Body of pancreas (tissue), 4 donors: ENCODE measurements at regions not wholly inside any gene's neighbourhood (a gene's known extent, or its start where the extent isn't known, plus 50 kb on each side); places are given as distances from the start of the nearest gene placed in this dataset.
A peak's percentile ranks its signal among the peaks of the same experiment; 100 is the strongest.

Source experiments
- ATAC-seq: fragments of 150-250 bp; one replicate; pipeline ENCODE4 v1.9.1; 2016
- DNase-seq, 4 donors: peaks; one replicate each; pipeline ENCODE4 v3.0.0-alpha.2; 2019
- H3K27ac ChIP-seq, 4 donors: fragments of 200-600 bp; sonication (generic); 1 replicate in 3 of 4; 2 replicates in 1 of 4; pipeline versions ENCODE4 v1.5.1 to v1.6.1; 2016 to 2019; ENCODE audit warnings: mild to moderate bottlenecking in 1 of 4, mixed read lengths in 1 of 4, moderate library complexity in 1 of 4
- H3K27me3 ChIP-seq, 2 donors: fragments of 200-600 bp; sonication (generic); one replicate each; pipeline ENCODE4 v1.6.0; 2016; ENCODE audit warnings: mild to moderate bottlenecking in 1 of 2
- H3K36me3 ChIP-seq, 2 donors: fragments of 200-600 bp; sonication (generic); replicated peaks in 1 of 2; 2 replicates each; pipeline ENCODE4 v1.5.1; 2016; ENCODE audit warnings: low read depth in 2 of 2; ENCODE audit not compliant: insufficient read depth in 1 of 2
- H3K4me1 ChIP-seq: fragments of 200-600 bp; sonication (generic); one replicate; pipeline ENCODE4 v1.6.0; 2016
- H3K4me3 ChIP-seq, 2 donors: fragments of 200-600 bp; sonication (generic); 1 replicate in 1 of 2; 2 replicates in 1 of 2; pipeline ENCODE4 v1.5.1; 2016 to 2019
- H3K9me3 ChIP-seq, 3 donors: fragments of 200-600 bp; sonication (generic); 1 replicate in 2 of 3; 2 replicates in 1 of 3; pipeline ENCODE4 v1.5.1; 2016
- POLR2A ChIP-seq, 3 donors: fragments of 450-650 bp; IDR thresholded peaks; one replicate each; pipeline ENCODE4 v1.6.1; 2016; ENCODE audit warnings: antibody characterized with exemption in 3 of 3, mild to moderate bottlenecking in 2 of 3
- WGBS, 2 donors: methylation state at CpG; one replicate each; pipeline ENCODE4 v1.1.5; 2017; 5-methylcytosine and 5-hydroxymethylcytosine counted together
- intact Hi-C: fragments of 100-400 bp; cut with DNase I; formaldehyde crosslinking; loops from one replicate; pipeline ENCODE4 v1.15.1; 2023
- TF ChIP-seq, protein P1 (sequence below), 7 experiments: fragments of 450-650 bp in 4 of 7; fragments of 200-600 bp in 3 of 7; sonication (generic) in 3 of 7; IDR thresholded peaks; one replicate each; pipeline ENCODE4 v1.5.1; 2016 to 2019; ENCODE audit warnings: antibody characterized with exemption in 7 of 7

- Histone ChIP-seq H3K9me3 (no peaks in the 10 kb centered on the region), H3K4me1 (no peaks in the 10 kb centered on the region), H3K27ac (peak overlapping the region in 1 of 4 donors; percentile 23), H3K4me3 (no peak overlapping the region), H3K27me3 (no peaks in the 10 kb centered on the region), H3K36me3 (no peaks in the 10 kb centered on the region)
- WGBS, 2 donors: 73 to 79% methylated on average over 5 of the region's 5 CpGs
- no peak for ATAC-seq
- intact Hi-C loops: no loop called here
- DNase-seq: peak in 2 of 4 donors; percentile 10 to 16
- TF ChIP-seq, protein P1, sequence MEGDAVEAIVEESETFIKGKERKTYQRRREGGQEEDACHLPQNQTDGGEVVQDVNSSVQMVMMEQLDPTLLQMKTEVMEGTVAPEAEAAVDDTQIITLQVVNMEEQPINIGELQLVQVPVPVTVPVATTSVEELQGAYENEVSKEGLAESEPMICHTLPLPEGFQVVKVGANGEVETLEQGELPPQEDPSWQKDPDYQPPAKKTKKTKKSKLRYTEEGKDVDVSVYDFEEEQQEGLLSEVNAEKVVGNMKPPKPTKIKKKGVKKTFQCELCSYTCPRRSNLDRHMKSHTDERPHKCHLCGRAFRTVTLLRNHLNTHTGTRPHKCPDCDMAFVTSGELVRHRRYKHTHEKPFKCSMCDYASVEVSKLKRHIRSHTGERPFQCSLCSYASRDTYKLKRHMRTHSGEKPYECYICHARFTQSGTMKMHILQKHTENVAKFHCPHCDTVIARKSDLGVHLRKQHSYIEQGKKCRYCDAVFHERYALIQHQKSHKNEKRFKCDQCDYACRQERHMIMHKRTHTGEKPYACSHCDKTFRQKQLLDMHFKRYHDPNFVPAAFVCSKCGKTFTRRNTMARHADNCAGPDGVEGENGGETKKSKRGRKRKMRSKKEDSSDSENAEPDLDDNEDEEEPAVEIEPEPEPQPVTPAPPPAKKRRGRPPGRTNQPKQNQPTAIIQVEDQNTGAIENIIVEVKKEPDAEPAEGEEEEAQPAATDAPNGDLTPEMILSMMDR (IDR thresholded peaks at IDR 0.05): no peak
- TF ChIP-seq POLR2A (IDR thresholded peaks at IDR 0.05): no peak
Measured at GRCh38 chr5:74094096-74094781, 468.2 kb downstream of the ARHGEF28 start.

- Histone ChIP-seq H3K4me3 (no peak overlapping the region), H3K9me3 (no peaks in the 10 kb centered on the region), H3K36me3 (no peaks in the 10 kb centered on the region), H3K27ac (peak overlapping the region in 1 of 4 donors; percentile 23), H3K4me1 (no peaks in the 10 kb centered on the region), H3K27me3 (no peaks in the 10 kb centered on the region)
- WGBS, 2 donors: 63 to 80% methylated on average over 2 of the region's 2 CpGs
- TF ChIP-seq POLR2A (IDR thresholded peaks at IDR 0.05): no peak
- TF ChIP-seq, protein P1 (IDR thresholded peaks at IDR 0.05): no peak
- intact Hi-C loops: no loop called here
- ATAC-seq (no peak), DNase-seq (no peak)
Measured at GRCh38 chr5:74093561-74093960, 467.6 kb downstream of the ARHGEF28 start.

DNA sequence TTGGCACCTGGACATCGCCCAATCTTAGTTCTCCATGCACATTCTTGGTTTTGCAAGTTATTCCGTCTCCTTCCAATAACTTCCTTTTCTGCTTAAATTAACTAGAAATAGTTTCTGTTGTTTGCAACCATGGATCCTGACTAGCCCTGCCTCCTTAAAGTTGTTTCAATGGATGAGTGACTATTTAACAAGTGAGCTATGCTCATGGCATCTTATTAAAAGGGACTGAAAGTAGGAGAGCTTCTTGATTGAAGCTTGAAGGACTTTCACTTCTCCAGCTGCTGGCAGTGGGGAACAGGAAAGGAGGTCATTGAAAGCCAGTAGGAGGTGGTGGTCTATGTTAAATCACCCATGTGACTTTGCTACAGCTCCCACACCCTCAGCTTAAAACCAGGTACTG lies 466.8 kb downstream of the ARHGEF28 start:
- Histone ChIP-seq H3K27me3 (no peaks in the 10 kb centered on the region), H3K4me3 (no peak overlapping the region), H3K9me3 (no peaks in the 10 kb centered on the region), H3K4me1 (no peaks in the 10 kb centered on the region), H3K36me3 (no peaks in the 10 kb centered on the region), H3K27ac (no peak overlapping the region)
- TF ChIP-seq POLR2A (IDR thresholded peaks at IDR 0.05): no peak
- TF ChIP-seq, protein P1 (IDR thresholded peaks at IDR 0.05): no peak
- ATAC-seq: no peak
- DNase-seq: no peak
- 90 to 91% methylated on average over 2 of the region's 2 CpGs for WGBS, 2 donors
- intact Hi-C loops: no loop called here

- no peak for ATAC-seq
- WGBS, 2 donors: 100% methylated on average over 2 of the region's 2 CpGs
- H3K27ac ChIP-seq: no peak overlapping the region
Measured at GRCh38 chr5:74085782-74086181, 459.8 kb downstream of the ARHGEF28 start.

GRCh38 chr5:74085186-74085585 lies 459.2 kb downstream of the ARHGEF28 start:
- intact Hi-C loops: no loop called here
- Histone ChIP-seq H3K9me3 (no peaks in the 10 kb centered on the region), H3K36me3 (no peaks in the 10 kb centered on the region), H3K27me3 (no peaks in the 10 kb centered on the region), H3K4me1 (no peaks in the 10 kb centered on the region), H3K4me3 (no peak overlapping the region), H3K27ac (no peak overlapping the region)
- ATAC-seq (no peak), DNase-seq (no peak)
- TF ChIP-seq, protein P1 (IDR thresholded peaks at IDR 0.05): no peak
- WGBS, 2 donors: 61 to 67% methylated on average over 4 of the region's 4 CpGs

More at GRCh38 chr5:74085782-74086181, 459.8 kb downstream of the ARHGEF28 start:
- intact Hi-C loops: no loop called here
- Histone ChIP-seq H3K4me1 (no peaks in the 10 kb centered on the region), H3K27me3 (no peaks in the 10 kb centered on the region), H3K36me3 (no peaks in the 10 kb centered on the region), H3K4me3 (no peak overlapping the region), H3K9me3 (no peaks in the 10 kb centered on the region)
- TF ChIP-seq POLR2A (IDR thresholded peaks at IDR 0.05): no peak
- DNase-seq: no peak
